Coronary artery (tissue), 2 donors: ENCODE measurements at regions not wholly inside any gene's neighbourhood (a gene's known extent, or its start where the extent isn't known, plus 50 kb on each side); places are given as distances from the start of the nearest gene placed in this dataset.

Experiments
- DNase-seq: peaks from one replicate; pipeline ENCODE4 v3.0.0-alpha.2; 2017; ENCODE audit warnings: low spot score
- H3K27ac ChIP-seq, 2 donors: fragments of 200-600 bp; sonication (generic); one replicate each; pipeline ENCODE4 v1.5.1; 2016 to 2019
- H3K4me3 ChIP-seq: fragments of 200-600 bp; sonication (generic); 2 replicates; pipeline ENCODE4 v1.5.1; 2016; ENCODE audit warnings: mild to moderate bottlenecking, moderate library complexity
- TF ChIP-seq, protein P1 (sequence below): fragments of 200-600 bp; sonication (generic); IDR thresholded peaks from one replicate; pipeline ENCODE4 v1.5.1; 2019; ENCODE audit warnings: antibody characterized with exemption

DNA sequence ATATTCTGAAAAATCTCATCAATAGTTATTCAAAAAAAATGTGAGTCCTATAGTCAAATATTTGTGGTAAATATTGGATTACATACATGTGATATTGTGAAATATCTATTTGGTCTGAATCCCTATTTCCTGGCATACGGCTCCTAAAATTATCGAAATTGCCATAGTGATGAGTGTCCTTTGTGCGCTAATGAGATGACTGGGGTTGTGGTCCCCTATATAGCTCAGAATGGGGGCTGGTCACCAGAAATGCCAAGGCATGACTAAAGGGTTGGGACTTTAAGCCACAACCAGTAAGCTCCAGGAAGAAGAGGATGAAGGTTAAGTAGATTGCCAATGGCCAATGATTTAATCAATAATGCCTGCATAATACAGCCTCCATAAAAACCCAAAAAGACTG, 610.2 kb upstream of the CHRM3 start:
- DNase-seq, result no peak
- Histone ChIP-seq H3K4me3 (no peak overlapping the region), H3K27ac (no peak overlapping the region)
- TF ChIP-seq, protein P1, sequence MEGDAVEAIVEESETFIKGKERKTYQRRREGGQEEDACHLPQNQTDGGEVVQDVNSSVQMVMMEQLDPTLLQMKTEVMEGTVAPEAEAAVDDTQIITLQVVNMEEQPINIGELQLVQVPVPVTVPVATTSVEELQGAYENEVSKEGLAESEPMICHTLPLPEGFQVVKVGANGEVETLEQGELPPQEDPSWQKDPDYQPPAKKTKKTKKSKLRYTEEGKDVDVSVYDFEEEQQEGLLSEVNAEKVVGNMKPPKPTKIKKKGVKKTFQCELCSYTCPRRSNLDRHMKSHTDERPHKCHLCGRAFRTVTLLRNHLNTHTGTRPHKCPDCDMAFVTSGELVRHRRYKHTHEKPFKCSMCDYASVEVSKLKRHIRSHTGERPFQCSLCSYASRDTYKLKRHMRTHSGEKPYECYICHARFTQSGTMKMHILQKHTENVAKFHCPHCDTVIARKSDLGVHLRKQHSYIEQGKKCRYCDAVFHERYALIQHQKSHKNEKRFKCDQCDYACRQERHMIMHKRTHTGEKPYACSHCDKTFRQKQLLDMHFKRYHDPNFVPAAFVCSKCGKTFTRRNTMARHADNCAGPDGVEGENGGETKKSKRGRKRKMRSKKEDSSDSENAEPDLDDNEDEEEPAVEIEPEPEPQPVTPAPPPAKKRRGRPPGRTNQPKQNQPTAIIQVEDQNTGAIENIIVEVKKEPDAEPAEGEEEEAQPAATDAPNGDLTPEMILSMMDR, result no peak

DNA sequence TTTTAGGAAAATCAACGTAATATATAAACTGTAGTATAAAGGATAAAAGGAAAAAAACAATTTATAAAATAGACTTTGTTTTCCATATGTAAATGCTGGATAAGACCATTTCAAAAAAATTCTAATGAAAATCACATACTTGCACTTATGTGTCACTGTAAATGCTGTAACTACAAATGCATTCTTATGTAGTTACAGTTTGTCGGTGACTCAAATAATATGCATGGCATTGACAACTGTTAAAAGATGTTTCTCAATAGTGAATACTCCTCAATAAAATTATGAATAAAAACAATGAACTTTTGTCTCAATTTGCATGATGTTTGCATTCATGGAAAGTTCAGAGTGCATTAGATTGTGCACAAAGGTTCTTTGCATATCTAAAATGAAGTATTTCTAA, 614.0 kb upstream of the CHRM3 start:
- TF ChIP-seq, protein P1, result no peak
- Histone ChIP-seq H3K27ac (no peak overlapping the region), H3K4me3 (no peak overlapping the region)
- no peak for DNase-seq

DNA sequence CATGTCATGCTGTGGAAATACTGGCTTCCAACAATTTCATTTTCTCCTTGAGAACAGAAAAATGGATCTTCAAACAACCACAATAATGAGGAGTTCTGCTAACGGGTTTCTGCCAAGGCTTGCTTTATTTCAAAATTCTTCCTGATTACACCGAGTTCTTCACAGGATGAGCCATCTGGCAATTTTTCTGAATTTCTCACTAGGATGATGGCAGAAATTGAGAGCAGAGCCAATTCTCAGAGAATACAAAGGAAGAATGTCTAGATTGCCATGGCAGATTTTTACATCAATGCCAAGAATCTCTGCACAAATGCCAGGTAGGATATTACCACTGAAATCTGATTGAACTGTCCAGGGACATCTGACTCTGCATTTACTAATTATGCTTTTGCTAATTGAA, 619.0 kb upstream of the CHRM3 start:
- Histone ChIP-seq H3K4me3 (no peak overlapping the region), H3K27ac (no peak overlapping the region)
- DNase-seq, result no peak
- TF ChIP-seq, protein P1, result no peak

DNA sequence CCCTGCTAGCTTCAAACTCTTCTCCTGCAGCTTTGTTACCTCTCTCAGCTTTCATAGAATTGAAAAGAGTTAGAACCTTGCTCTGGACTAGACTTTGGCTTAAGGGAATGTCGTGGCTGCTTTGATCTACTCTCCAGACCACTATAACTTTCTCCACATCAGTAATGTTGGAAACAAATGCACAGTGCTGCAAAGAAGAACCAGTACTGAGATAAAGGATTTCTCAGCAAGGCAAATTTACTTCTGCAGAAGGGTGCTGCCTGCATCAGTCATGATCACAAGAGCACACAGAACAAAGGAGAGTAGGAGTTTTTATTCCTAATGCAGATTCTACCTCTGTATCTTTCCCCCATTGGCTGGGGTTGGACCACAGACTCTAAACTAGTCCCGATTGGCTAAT, 621.6 kb upstream of the CHRM3 start:
- no peak overlapping the region for H3K27ac ChIP-seq
- DNase-seq, result no peak

DNA sequence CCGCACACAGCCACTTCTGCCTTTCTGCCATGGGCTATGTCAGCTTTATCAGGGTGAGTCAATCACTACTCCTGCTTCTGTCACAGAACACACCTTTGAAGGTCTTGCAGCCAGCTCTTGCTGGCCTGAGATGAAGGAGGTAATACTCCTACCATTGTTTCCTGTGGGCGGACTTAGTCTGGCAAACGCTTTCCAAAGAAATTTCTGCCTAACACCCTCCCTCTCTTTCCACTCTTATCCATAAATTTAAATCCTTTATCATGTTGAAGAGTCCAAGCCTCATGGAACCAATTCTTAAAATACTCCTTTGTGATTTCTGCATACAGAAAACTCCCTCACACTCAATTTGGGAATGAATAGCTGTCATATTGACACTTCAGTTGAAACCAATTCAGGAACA, 633.1 kb upstream of the CHRM3 start:
- TF ChIP-seq, protein P1, result no peak
- no peak for DNase-seq
- no peak overlapping the region for H3K27ac ChIP-seq
- no peak overlapping the region for H3K4me3 ChIP-seq

More for the DNA sequence above, 621.6 kb upstream of the CHRM3 start:
- TF ChIP-seq, protein P1, result no peak
- no peak overlapping the region for H3K4me3 ChIP-seq

DNA sequence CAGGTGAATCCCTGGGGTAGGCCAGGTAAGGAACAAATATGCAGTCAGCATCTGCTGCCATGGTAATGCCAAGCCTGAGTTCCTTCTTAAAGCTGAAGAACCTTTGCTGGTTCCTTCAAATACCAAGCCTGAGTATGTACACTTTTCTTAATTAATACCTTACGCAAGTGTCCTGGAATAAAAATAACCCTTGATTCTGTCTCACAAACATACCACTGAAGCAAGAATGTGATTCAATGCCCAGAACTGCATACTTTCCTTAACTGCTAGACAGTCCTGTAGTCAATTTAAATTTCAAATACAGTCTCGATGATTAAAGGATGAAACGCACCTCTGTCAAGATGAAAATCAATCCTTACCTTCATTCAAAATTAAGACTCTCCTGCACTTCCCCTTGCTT, 634.0 kb upstream of the CHRM3 start:
- TF ChIP-seq, protein P1, result no peak
- Histone ChIP-seq H3K27ac (no peak overlapping the region), H3K4me3 (no peak overlapping the region)
- no peak for DNase-seq

DNA sequence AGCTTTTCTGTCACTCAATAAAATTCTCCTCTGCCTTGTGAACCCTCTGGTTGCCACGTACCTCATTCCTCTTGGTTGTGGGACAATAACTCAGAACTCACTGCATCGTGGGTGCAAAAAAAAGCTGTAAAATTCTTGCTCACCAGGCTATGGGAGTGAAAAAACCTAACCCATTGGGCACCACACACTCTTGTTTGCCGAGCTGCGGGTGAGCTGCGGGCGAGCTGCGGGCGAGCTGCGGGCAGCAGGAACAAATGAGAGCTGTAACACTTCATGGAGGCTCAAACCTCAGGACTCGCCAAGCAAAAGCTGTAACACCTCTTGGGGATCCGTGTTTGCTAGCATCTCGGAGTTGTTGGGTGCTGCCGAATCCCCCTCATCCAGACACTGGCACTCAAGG, 641.3 kb upstream of the CHRM3 start:
- H3K27ac ChIP-seq, result no peak overlapping the region
- no peak overlapping the region for H3K4me3 ChIP-seq
- TF ChIP-seq, protein P1, result no peak
- DNase-seq, result no peak
